GM13977 (cell line): ENCODE measurements at regions not wholly inside any gene's neighbourhood (a gene's known extent, or its start where the extent isn't known, plus 50 kb on each side); places are given as distances from the start of the nearest gene placed in this dataset.

Experiments used
- DNase-seq: peaks from one replicate; pipeline ENCODE4 v3.0.0; 2012; ENCODE audit warnings: low spot score
- CTCF ChIP-seq: IDR thresholded peaks from 2 replicates; pipeline ENCODE4 v1.5.1; 2012; ENCODE audit warnings: mild to moderate bottlenecking, control low read depth; ENCODE audit not compliant: insufficient read depth; ENCODE audit errors: extremely low read depth, missing control alignments
- in situ Hi-C: fragments of 300-500 bp; cut with MboI; formaldehyde crosslinking; loops from one replicate; pipeline ENCODE4 v1.12.0; 2022; ENCODE audit warnings: low sequenced_read_pairs, low pct_unique_long_range_greater_than_20kb, mixed read lengths, inconsistent platforms; ENCODE audit not compliant: unreplicated experiment

GRCh38 chr2:51575181-51575580 is 543.2 kb upstream of the NRXN1 start:
- no peak for DNase-seq
- in situ Hi-C loops = no loop called here
- no peak for TF ChIP-seq CTCF

- no peak for TF ChIP-seq CTCF
- no peak for DNase-seq
- in situ Hi-C loops = no loop called here
Observed at GRCh38 chr2:51559026-51559425, 527.1 kb upstream of the NRXN1 start.

- in situ Hi-C loops = no loop called here
- TF ChIP-seq CTCF = no peak
- no peak for DNase-seq
Observed at GRCh38 chr2:51553476-51553875, 521.5 kb upstream of the NRXN1 start.

- DNase-seq = no peak
- in situ Hi-C loops = no loop called here
- no peak for TF ChIP-seq CTCF
Observed at GRCh38 chr2:51535763-51536162, 503.8 kb upstream of the NRXN1 start.

- in situ Hi-C loops = no loop called here
- no peak for DNase-seq
- no peak for TF ChIP-seq CTCF
Observed at GRCh38 chr2:51534166-51534565, 502.2 kb upstream of the NRXN1 start.

- no peak for DNase-seq
- in situ Hi-C loops = no loop called here
- no peak for TF ChIP-seq CTCF
Observed at GRCh38 chr2:51528156-51528555, 496.2 kb upstream of the NRXN1 start.

- DNase-seq = no peak
- TF ChIP-seq CTCF = no peak
- in situ Hi-C loops = no loop called here
Observed at GRCh38 chr2:51526766-51527165, 494.8 kb upstream of the NRXN1 start.
